Peyer's patch (tissue), 4 donors: ENCODE measurements at regions not wholly inside any gene's neighbourhood (a gene's known extent, or its start where the extent isn't known, plus 50 kb on each side); places are given as distances from the start of the nearest gene placed in this dataset.

Experiments used
- CTCF ChIP-seq, 6 experiments: fragments of 450-650 bp in 4 of 6; fragments of 200-600 bp in 2 of 6; sonication (generic) in 1 of 6; IDR thresholded peaks; one replicate each; pipeline ENCODE4 v1.5.1; 2017 to 2019; ENCODE audit warnings: antibody characterized with exemption in 6 of 6, mild to moderate bottlenecking in 3 of 6, moderate library complexity in 1 of 6
- POLR2A ChIP-seq, 2 donors: fragments of 450-650 bp; IDR thresholded peaks; one replicate each; pipeline ENCODE4 v1.5.1; 2017; ENCODE audit warnings: antibody characterized with exemption in 2 of 2, mild to moderate bottlenecking in 2 of 2, moderate library complexity in 2 of 2

GRCh38 chr16:87126403-87127025, 190.7 kb downstream of the C16orf95 start:
- TF ChIP-seq CTCF (IDR thresholded peaks at IDR 0.05) (no peak), POLR2A (IDR thresholded peaks at IDR 0.05) (no peak)
